ENCODE measurements at regions not wholly inside any gene's neighbourhood (a gene's known extent, or its start where the extent isn't known, plus 50 kb on each side); places are given as distances from the start of the nearest gene placed in this dataset.

- no peak overlapping the region for H3K4me3 Mint-ChIP-seq
- peaks cover 2% of the 10 kb centered on the region for H3K27me3 Mint-ChIP-seq (ENCODE audit: insufficient read depth, low read depth)
- H3K27ac Mint-ChIP-seq: no peak overlapping the region
- no peaks in the 10 kb centered on the region for H3K9me3 ChIP-seq (ENCODE audit: low read depth)
- no peaks in the 10 kb centered on the region for H3F3A ChIP-seq (ENCODE audit: low read depth)
- no peaks in the 10 kb centered on the region for H3K9me3 Mint-ChIP-seq
- no peak overlapping the region for H3K4me2 ChIP-seq
- H3K27ac ChIP-seq: no peak overlapping the region
- no peaks in the 10 kb centered on the region for H3K36me3 ChIP-seq
- TF ChIP-seq EZH2phosphoT487 (IDR thresholded peaks at IDR 0.05): no peak
- TF ChIP-seq CTCF (IDR thresholded peaks at IDR 0.05): no peak
- no peak for TF ChIP-seq EZH2 (IDR thresholded peaks at IDR 0.05)
- H3K27me3 ChIP-seq: no peaks in the 10 kb centered on the region
- H4K20me1 ChIP-seq (ENCODE audit: low read depth): no peaks in the 10 kb centered on the region
- H2AFZ ChIP-seq (replicated peaks): no peak overlapping the region
- no peaks in the 10 kb centered on the region for H3K79me2 ChIP-seq (ENCODE audit: low read depth)
- no peak for DNase-seq (ENCODE audit: low spot score)
- no peak overlapping the region for H3K9ac ChIP-seq
- H3K4me1 ChIP-seq: peaks cover 5% of the 10 kb centered on the region
- no peak overlapping the region for H3K4me3 ChIP-seq
- H3K36me3 Mint-ChIP-seq: no peaks in the 10 kb centered on the region
- H3K4me1 Mint-ChIP-seq: peaks cover 21% of the 10 kb centered on the region
Measured at GRCh38 chr3:72517921-72518424, 330.3 kb downstream of the SHQ1 start.

GRCh38 chr3:72517336-72517735 lies 330.9 kb downstream of the SHQ1 start:
- H3K27ac ChIP-seq: no peak overlapping the region
- no peak for DNase-seq (ENCODE audit: low spot score)
- H2AFZ ChIP-seq (replicated peaks): no peak overlapping the region
- no peak overlapping the region for H3K9ac ChIP-seq
- peaks cover 18% of the 10 kb centered on the region for H3K4me1 Mint-ChIP-seq
- H3K36me3 ChIP-seq: no peaks in the 10 kb centered on the region
- H3K4me3 Mint-ChIP-seq: no peak overlapping the region
- H3K9me3 ChIP-seq (ENCODE audit: low read depth): no peaks in the 10 kb centered on the region
- no peak for TF ChIP-seq EZH2phosphoT487 (IDR thresholded peaks at IDR 0.05)
- TF ChIP-seq CTCF (IDR thresholded peaks at IDR 0.05): no peak
- no peak for TF ChIP-seq EZH2 (IDR thresholded peaks at IDR 0.05)
- no peak overlapping the region for H3K27ac Mint-ChIP-seq
- H3F3A ChIP-seq (ENCODE audit: low read depth): no peaks in the 10 kb centered on the region
- H3K4me2 ChIP-seq: no peak overlapping the region
- peaks cover 2% of the 10 kb centered on the region for H3K27me3 Mint-ChIP-seq (ENCODE audit: insufficient read depth, low read depth)
- H3K79me2 ChIP-seq (ENCODE audit: low read depth): no peaks in the 10 kb centered on the region
- no peaks in the 10 kb centered on the region for H3K36me3 Mint-ChIP-seq
- no peaks in the 10 kb centered on the region for H3K9me3 Mint-ChIP-seq
- H4K20me1 ChIP-seq (ENCODE audit: low read depth): no peaks in the 10 kb centered on the region
- H3K4me1 ChIP-seq: peaks cover 5% of the 10 kb centered on the region
- H3K4me3 ChIP-seq: no peak overlapping the region
- no peaks in the 10 kb centered on the region for H3K27me3 ChIP-seq

- no peak overlapping the region for H3K27ac Mint-ChIP-seq
Measured at GRCh38 chr3:72516361-72516760, 331.9 kb downstream of the SHQ1 start.

More at GRCh38 chr3:72516361-72516760, 331.9 kb downstream of the SHQ1 start:
- H3K27me3 ChIP-seq: no peaks in the 10 kb centered on the region
- H4K20me1 ChIP-seq (ENCODE audit: low read depth): no peaks in the 10 kb centered on the region
- no peak for TF ChIP-seq CTCF (IDR thresholded peaks at IDR 0.05)
- TF ChIP-seq EZH2 (IDR thresholded peaks at IDR 0.05): no peak
- TF ChIP-seq EZH2phosphoT487 (IDR thresholded peaks at IDR 0.05): no peak
- H3K4me3 Mint-ChIP-seq: no peak overlapping the region
- no peaks in the 10 kb centered on the region for H3K79me2 ChIP-seq (ENCODE audit: low read depth)
- H3K4me1 ChIP-seq: peaks cover 5% of the 10 kb centered on the region
- H3K9me3 Mint-ChIP-seq: no peaks in the 10 kb centered on the region
- peaks cover 18% of the 10 kb centered on the region for H3K4me1 Mint-ChIP-seq
- no peaks in the 10 kb centered on the region for H3K36me3 Mint-ChIP-seq
- no peaks in the 10 kb centered on the region for H3K36me3 ChIP-seq
- H3K27ac ChIP-seq: no peak overlapping the region
- H3K4me3 ChIP-seq: no peak overlapping the region
- H2AFZ ChIP-seq (replicated peaks): no peak overlapping the region
- no peak overlapping the region for H3K4me2 ChIP-seq
- no peaks in the 10 kb centered on the region for H3K9me3 ChIP-seq (ENCODE audit: low read depth)
- no peak overlapping the region for H3K9ac ChIP-seq
- no peaks in the 10 kb centered on the region for H3F3A ChIP-seq (ENCODE audit: low read depth)
- DNase-seq (ENCODE audit: low spot score): no peak
- peaks cover 2% of the 10 kb centered on the region for H3K27me3 Mint-ChIP-seq (ENCODE audit: insufficient read depth, low read depth)
